HL-60 (cell line): ENCODE measurements at regions not wholly inside any gene's neighbourhood (a gene's known extent, or its start where the extent isn't known, plus 50 kb on each side); places are given as distances from the start of the nearest gene placed in this dataset.
A peak's percentile ranks its signal among the peaks of the same experiment; 100 is the strongest.

Experiments
- DNase-seq, 2 experiments: peaks; one replicate each; pipeline ENCODE4 v3.0.0-alpha.2; 2010 to 2020; ENCODE audit warnings: low read depth in 1 of 2, low spot score in 1 of 2
- H3K27ac ChIP-seq: fragments of 250-450 bp; sonication (Bioruptor Pico); replicated peaks from 2 replicates; pipeline ENCODE4 v1.5.1; 2020; ENCODE audit warnings: mild to moderate bottlenecking, moderate library complexity
- H3K27me3 ChIP-seq: fragments of 250-450 bp; sonication (Bioruptor Pico); 2 replicates; pipeline ENCODE4 v1.5.1; 2021; ENCODE audit warnings: mild to moderate bottlenecking, moderate library complexity; ENCODE audit not compliant: insufficient read depth, poor library complexity, severe bottlenecking
- H3K4me3 ChIP-seq: replicated peaks from 2 replicates; pipeline ENCODE4 v1.5.1; 2011; ENCODE audit warnings: mild to moderate bottlenecking, control low read depth, low read length; ENCODE audit not compliant: insufficient read depth
- GABPA ChIP-seq: IDR thresholded peaks from 2 replicates; pipeline ENCODE4 v1.6.1; 2012; ENCODE audit warnings: low read depth
- POLR2AphosphoS5 ChIP-seq: IDR thresholded peaks from 2 replicates; pipeline ENCODE4 v1.6.1; 2012; ENCODE audit warnings: low read depth
- REST ChIP-seq: IDR thresholded peaks from 2 replicates; pipeline ENCODE4 v1.6.1; 2012; ENCODE audit warnings: low read depth; ENCODE audit not compliant: insufficient replicate concordance
- SPI1 ChIP-seq: IDR thresholded peaks from 2 replicates; pipeline ENCODE4 v1.6.1; 2012; ENCODE audit warnings: low read depth, mild to moderate bottlenecking, borderline replicate concordance
- TF ChIP-seq, protein P1 (sequence below): IDR thresholded peaks from one replicate; pipeline ENCODE4 v1.5.1; 2011; ENCODE audit warnings: low read length, control low read depth, inconsistent platforms; ENCODE audit not compliant: insufficient read depth

DNA sequence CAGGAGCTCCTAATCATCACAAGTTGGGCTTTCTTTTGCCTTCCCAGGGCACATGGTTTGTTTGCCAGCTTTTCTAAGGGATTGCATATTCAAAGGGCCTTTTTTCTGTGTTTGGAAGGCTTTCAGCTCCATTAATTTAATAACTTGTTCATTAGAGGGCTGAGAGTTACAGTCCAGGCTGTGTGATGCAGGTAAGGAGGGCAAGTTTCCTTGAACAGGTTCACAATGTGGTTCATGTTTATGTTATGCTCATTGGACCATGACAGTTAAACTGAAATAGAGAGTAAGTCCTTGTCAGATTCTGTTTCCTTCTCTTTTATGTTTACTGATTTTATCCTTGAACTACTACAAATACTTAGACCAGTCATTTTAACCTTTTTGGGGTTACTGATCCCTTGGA is 174.4 kb downstream of the MARCHF11 start:
- no peak overlapping the region for H3K27ac ChIP-seq
- H3K27me3 ChIP-seq: no peaks in the 10 kb centered on the region
- no peak for DNase-seq
- no peak for TF ChIP-seq POLR2AphosphoS5
- TF ChIP-seq SPI1: no peak
- no peak for TF ChIP-seq REST
- no peak for TF ChIP-seq GABPA
- no peak overlapping the region for H3K4me3 ChIP-seq

- Histone ChIP-seq H3K4me3 (no peak overlapping the region), H3K27ac (no peak overlapping the region), H3K27me3 (no peaks in the 10 kb centered on the region)
- no peak for DNase-seq
- TF ChIP-seq GABPA (no peak), POLR2AphosphoS5 (no peak), REST (no peak), SPI1 (no peak)
- TF ChIP-seq, protein P1, sequence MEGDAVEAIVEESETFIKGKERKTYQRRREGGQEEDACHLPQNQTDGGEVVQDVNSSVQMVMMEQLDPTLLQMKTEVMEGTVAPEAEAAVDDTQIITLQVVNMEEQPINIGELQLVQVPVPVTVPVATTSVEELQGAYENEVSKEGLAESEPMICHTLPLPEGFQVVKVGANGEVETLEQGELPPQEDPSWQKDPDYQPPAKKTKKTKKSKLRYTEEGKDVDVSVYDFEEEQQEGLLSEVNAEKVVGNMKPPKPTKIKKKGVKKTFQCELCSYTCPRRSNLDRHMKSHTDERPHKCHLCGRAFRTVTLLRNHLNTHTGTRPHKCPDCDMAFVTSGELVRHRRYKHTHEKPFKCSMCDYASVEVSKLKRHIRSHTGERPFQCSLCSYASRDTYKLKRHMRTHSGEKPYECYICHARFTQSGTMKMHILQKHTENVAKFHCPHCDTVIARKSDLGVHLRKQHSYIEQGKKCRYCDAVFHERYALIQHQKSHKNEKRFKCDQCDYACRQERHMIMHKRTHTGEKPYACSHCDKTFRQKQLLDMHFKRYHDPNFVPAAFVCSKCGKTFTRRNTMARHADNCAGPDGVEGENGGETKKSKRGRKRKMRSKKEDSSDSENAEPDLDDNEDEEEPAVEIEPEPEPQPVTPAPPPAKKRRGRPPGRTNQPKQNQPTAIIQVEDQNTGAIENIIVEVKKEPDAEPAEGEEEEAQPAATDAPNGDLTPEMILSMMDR: no peak
These were observed 179.5 kb downstream of the MARCHF11 start for GRCh38 chr5:16000056-16000455.

DNA sequence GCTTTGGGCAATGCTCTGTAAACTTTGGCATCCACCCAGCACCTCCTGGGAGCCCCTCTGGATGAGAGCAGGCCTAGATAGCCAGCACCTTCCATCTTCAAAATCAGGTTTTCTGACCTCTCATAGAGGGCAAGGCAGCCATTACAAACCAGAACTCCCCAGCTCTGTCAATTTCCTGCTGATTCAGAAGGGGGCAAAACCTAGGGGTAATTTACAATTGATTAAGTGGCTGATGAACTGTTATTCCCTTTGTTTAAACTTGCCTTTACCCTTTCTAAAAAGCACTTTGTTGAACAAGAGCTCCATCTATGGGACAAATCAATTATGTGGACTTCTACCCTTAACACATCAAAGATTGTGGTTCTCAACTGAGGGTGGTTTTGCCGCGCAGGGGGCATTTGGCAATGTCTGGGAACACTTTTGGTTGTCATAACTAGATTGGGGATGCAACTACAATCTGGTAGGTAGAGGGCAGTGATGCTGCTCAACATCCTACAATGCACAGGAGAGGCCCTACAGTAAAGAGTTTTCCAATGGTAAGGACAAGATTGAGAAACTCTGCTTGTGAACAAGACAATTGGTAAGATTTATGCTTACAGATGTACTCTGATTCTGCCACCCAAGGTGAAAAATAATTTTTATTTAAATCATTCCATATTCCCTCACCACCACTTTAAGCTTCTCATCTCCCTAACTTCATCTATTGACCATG is 184.1 kb downstream of the MARCHF11 start:
- no peak for DNase-seq
- H3K27me3 ChIP-seq: no peaks in the 10 kb centered on the region
- no peak overlapping the region for H3K4me3 ChIP-seq
- no peak for TF ChIP-seq GABPA
- TF ChIP-seq POLR2AphosphoS5: no peak
- TF ChIP-seq REST: no peak
- TF ChIP-seq, protein P1: peak; percentile 18
- TF ChIP-seq SPI1: no peak
- no peak overlapping the region for H3K27ac ChIP-seq
